Activated T-cell treated with anti-CD3 and anti-CD28 coated beads for 24 hours (primary cell): ENCODE measurements at regions not wholly inside any gene's neighbourhood (a gene's known extent, or its start where the extent isn't known, plus 50 kb on each side); places are given as distances from the start of the nearest gene placed in this dataset.

Experiments used
- DNase-seq: peaks from one replicate; pipeline ENCODE4 v3.0.0-alpha.2; 2020; ENCODE audit warnings: low read depth

DNA sequence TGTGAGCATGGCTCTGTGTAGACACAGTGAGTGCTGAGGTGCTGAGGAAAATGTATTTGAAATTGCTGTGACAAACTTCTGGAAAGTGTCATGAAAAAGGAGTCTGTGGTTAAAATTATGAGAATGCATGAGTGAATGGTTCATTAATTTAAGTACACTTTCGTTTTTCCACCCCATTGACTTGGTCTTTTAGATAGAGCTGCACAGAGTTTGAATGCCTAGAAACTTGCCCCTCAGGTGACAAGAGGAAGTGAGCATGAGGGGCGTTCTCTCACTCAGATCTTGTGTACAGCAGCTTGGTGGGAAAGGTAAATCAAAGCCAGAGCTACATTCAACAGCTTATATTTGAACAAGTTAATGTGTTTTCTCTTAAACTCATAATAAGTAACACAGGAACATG, 296.8 kb downstream of the WDR72 start:
- no peak for DNase-seq

DNA sequence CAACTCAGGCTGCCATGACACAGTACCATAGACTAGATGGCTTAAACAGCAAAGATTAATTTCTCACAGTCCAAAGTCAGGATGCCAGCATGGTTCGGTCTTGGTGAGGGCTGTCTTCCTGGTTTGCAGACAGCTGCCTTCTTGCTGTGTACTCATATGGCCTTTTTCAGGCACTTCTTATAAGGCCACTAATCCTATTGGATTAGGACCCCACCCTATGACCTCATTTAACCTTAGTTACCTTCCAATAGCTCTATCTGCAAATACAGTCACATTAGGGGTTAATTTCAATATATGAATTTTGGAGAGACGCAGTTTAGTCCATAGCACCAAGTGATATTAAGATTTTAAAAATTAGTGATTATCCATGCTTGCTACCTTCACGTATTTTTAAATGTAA, 297.8 kb downstream of the WDR72 start:
- no peak for DNase-seq

GRCh38 chr15:53458736-53459135, 300.7 kb downstream of the WDR72 start:
- no peak for DNase-seq

- DNase-seq, result no peak
Measured at GRCh38 chr15:53457479-53457878, 302.0 kb downstream of the WDR72 start.

- no peak for DNase-seq
Measured at GRCh38 chr15:53454843-53455721, 304.4 kb downstream of the WDR72 start.

DNA sequence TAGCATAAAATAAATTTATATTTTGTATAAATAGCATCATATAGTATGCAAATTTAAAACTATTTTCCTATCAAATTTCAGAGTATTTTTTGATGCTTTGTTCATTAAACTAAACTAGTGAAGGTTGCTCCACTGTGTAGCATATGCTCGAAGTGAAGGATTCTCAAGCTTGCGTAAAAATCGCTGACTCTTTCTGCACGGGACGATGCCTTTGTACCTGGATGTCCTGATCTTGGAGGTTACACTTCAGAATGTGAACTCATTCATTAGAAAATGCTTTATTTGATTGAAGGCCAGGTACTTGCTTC, 305.0 kb downstream of the WDR72 start:
- no peak for DNase-seq

GRCh38 chr15:53453253-53454105, 306.0 kb downstream of the WDR72 start:
- DNase-seq, result no peak

DNA sequence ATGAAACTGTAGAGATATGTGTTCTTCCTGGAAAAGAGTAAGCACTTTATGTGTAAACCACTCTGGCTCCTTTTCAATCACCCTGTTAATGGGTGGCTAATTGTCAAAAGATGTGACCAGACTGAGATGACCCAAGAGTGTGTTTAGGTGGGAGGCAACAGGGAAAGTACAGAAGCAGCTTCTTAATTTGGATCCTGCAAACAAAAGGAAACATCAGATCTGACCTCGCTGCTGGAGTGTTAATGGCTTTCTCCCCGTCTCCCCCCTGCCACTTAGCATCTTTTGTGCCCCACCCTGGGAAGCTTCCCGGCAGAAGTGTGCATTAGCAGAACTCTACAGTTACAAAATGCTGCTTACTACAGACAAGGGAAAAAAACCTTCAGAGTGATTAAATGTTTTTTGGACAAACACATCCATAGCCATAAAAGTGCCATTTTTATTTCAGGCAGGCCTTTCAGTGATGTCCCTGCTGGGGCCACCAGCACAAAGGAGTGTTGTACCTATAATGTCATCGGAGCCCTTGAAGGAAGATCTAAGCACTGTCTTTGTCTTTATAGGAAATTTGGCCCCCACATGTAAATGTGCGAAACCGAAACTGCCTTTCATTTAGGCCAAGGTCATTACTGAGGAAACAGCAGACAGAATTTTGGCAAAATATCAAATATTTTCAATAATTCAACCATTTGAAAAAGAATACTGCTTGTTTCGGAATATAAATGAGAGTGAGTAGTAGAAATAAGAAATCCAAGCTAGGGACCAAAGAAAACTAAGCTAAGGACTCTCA, 311.0 kb downstream of the WDR72 start:
- no peak for DNase-seq

- no peak for DNase-seq
Measured at GRCh38 chr15:53447742-53448141, 311.7 kb downstream of the WDR72 start.

GRCh38 chr15:53447053-53447574, 312.3 kb downstream of the WDR72 start:
- DNase-seq, result no peak

GRCh38 chr15:53446376-53446775, 313.1 kb downstream of the WDR72 start:
- DNase-seq, result no peak

- DNase-seq, result no peak
Measured at GRCh38 chr15:53445531-53445930, 313.9 kb downstream of the WDR72 start.

DNA sequence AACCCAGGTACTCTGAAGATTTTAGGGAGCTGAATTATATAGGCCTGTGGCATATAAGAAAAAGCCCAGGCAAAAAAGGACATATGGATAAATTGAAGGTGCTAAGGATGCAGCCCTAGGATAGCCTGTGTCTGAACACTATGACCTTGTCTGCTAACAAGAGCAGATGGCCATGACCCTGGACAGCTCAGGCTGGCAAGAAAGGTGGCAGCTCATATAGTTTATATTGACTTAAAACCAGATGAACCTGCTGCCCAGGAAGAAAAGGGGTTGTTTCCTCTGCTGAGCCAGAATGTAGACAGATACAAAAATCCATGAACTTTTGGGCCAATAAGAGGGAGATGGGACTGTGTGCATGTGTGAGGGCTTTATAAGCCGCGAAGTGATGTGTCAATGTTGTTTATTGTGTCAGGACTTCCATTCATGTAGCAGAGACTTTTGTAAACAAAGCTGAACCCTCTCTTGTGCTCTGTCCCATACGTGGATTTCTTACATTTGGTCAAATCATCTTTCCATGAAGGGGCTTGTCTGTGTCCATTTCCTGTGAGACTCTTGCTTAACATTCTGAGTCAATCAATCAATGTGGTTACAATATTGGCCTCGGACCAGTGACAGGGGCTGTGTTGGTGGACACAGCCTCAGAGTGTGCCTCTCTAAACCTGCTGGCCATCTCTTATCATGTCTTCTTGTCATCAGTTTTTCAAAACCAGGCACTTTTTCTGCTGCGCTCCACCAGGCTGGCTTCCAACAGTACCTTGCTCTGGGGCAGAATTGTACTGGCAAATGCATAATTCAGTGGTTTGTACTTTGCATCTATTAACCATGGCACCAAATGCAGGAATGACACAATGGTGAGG, 321.2 kb downstream of the WDR72 start:
- no peak for DNase-seq

DNA sequence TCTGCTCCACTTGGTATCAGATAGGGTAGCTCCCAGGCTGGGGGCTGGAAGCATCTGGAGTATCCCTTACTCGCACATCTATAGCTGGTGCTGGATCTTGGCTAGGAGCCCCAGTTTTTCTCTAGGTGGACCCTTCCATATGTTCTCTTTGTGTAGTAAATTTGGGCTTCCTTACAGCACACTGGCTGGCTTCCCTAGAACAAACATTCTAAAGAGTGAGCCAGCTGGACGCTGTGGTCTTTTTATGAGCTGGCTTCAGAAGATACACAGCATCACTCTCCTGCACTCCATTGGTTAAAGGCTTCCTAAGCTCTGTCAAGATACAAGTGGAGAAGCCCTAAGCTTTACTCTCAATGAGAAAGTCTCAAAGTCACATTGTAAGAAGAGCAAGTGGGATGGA, 322.1 kb downstream of the WDR72 start:
- no peak for DNase-seq

- no peak for DNase-seq
Measured at GRCh38 chr15:53434174-53434678, 325.2 kb downstream of the WDR72 start.

DNA sequence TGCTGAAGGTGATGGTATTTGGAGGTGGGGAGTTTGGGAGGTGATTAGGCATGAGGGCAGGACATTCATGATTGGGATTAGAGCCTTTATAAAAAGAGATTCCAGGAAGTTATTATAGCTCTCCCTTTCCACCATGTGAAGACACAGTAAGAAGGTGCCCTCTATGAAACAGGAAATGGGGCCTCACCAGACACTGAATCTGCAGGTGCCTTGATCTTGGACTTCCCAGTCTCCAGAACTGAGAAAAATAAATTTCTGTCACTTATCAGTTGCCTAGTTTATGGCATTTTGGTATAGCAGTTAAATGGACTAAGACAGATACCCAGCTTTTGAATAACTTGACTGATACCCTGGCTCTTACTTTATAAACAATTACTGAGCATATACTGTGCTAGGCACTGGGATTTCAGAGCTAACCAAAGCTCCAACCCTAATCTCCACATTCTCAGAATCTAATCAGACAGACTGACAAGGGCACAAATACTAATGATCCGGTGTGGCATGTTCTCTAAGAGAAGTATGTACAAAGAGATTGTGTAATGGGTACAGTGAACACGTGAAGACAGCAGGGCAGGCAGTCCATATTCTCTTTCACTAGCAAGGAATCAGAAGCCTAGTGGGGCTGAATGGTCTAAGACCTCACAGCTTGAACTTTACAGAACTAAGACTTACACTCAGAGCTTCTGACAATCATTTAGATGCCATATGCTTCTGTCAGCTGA, 343.1 kb downstream of the WDR72 start:
- no peak for DNase-seq

GRCh38 chr15:53414167-53414566, 345.3 kb downstream of the WDR72 start:
- DNase-seq, result no peak

DNA sequence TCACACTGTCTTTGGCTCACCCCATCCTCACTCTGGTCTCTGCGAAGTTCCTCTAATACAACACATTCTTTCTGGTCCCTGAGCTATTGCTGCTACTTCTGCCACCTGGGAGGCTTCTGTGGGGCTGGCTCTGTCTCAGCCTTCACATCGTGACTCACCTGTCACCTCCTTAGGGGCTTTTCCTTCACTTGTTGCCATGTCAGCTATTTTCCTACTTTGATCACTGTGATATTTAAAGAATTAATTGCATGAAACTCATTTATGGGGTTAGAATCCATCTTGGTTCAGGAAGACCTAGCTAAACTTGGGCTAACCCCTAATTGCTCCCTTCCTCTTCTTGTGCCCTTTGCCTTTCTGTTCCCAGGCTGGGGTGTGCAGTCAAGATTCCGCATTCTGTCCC, 346.9 kb downstream of the WDR72 start:
- DNase-seq, result no peak

DNA sequence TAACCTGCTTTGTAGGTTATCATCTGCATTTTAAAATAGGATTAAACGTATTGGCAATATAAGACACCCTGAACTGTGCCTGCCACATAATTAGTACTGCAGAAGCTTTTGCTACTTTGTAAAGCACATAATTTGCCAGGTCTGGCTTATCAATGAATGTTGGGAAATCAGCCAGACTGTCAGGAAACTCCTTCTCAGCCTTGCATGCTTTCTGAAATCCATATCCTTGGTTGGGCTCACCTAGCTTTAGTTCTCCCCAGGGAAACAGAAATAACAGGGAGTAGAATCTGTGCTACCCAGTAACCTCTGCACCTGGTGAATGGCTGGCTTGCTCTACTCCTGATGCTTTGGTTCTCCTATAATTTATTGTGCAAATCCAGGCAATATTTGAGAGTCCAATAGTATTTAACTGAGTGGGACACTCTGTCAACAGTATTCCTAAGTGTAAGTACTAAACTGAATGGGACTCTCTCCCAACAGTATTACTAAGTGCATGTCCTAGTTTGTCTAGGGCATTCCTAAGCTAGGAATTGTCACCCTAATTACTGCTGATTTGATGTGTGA, 354.5 kb downstream of the WDR72 start:
- no peak for DNase-seq

- DNase-seq, result no peak
Measured at GRCh38 chr15:53401503-53401902, 358.0 kb downstream of the WDR72 start.
